NCI-H2227 treated with DMSO at 0.1 percent for 48 hours (cell line): ENCODE measurements at regions not wholly inside any gene's neighbourhood (a gene's known extent, or its start where the extent isn't known, plus 50 kb on each side); places are given as distances from the start of the nearest gene placed in this dataset.
"Not testable (repeated sequence)": the region's sequence is repeated elsewhere in the genome, so short reads cannot be mapped to it uniquely, and the experiment has no call there.

ENCODE experiments used
- DNase-seq: peaks from one replicate; lab custom pipeline; 2025; lab: John Stamatoyannopoulos, UW

- no peak for DNase-seq
These were observed 1082.0 kb downstream of the SOCS6 start for GRCh38 chr18:71370671-71371445.

- no peak for DNase-seq
These were observed 1081.2 kb downstream of the SOCS6 start for GRCh38 chr18:71370095-71370494.

- DNase-seq: no peak
These were observed 1073.3 kb downstream of the SOCS6 start for GRCh38 chr18:71362140-71362539.

- not testable (repeated sequence) for DNase-seq
These were observed 1066.8 kb downstream of the SOCS6 start for GRCh38 chr18:71355599-71355998.

- DNase-seq: no peak
These were observed 1063.8 kb downstream of the SOCS6 start for GRCh38 chr18:71352618-71353017.

- DNase-seq: no peak
These were observed 1047.8 kb downstream of the SOCS6 start for GRCh38 chr18:71336576-71337210.

- DNase-seq: no peak
These were observed 1040.7 kb downstream of the SOCS6 start for GRCh38 chr18:71329563-71329962.

- DNase-seq: no peak
These were observed 1040.3 kb downstream of the SOCS6 start for GRCh38 chr18:71329114-71329513.

GRCh38 chr18:71327850-71328249 is 1039.0 kb downstream of the SOCS6 start:
- DNase-seq: no peak

GRCh38 chr18:71327441-71327840 is 1038.6 kb downstream of the SOCS6 start:
- no peak for DNase-seq

- DNase-seq: no peak
These were observed 1038.0 kb downstream of the SOCS6 start for GRCh38 chr18:71326826-71327225.

GRCh38 chr18:71324356-71324755 is 1035.5 kb downstream of the SOCS6 start:
- DNase-seq: no peak

GRCh38 chr18:71322201-71322600 is 1033.4 kb downstream of the SOCS6 start:
- DNase-seq: no peak

GRCh38 chr18:71321319-71321718 is 1032.5 kb downstream of the SOCS6 start:
- no peak for DNase-seq

- no peak for DNase-seq
These were observed 1016.0 kb downstream of the SOCS6 start for GRCh38 chr18:71304856-71305255.

- not testable (repeated sequence) for DNase-seq
These were observed 1014.9 kb downstream of the SOCS6 start for GRCh38 chr18:71303743-71304142.

GRCh38 chr18:71301596-71301995 is 1012.8 kb downstream of the SOCS6 start:
- no peak for DNase-seq

- DNase-seq: not testable (repeated sequence)
These were observed 1005.4 kb downstream of the SOCS6 start for GRCh38 chr18:71294201-71294600.

GRCh38 chr18:71293322-71293721 is 1004.5 kb downstream of the SOCS6 start:
- no peak for DNase-seq

- DNase-seq: no peak
These were observed 998.4 kb downstream of the SOCS6 start for GRCh38 chr18:71287268-71287667.

- no peak for DNase-seq
These were observed 963.6 kb downstream of the SOCS6 start for GRCh38 chr18:71252351-71252865.

GRCh38 chr18:71250191-71250590 is 961.3 kb downstream of the SOCS6 start:
- no peak for DNase-seq

- DNase-seq: no peak
These were observed 960.9 kb downstream of the SOCS6 start for GRCh38 chr18:71249791-71250190.
